Liver (tissue), 8 donors: ENCODE measurements at regions not wholly inside any gene's neighbourhood (a gene's known extent, or its start where the extent isn't known, plus 50 kb on each side); places are given as distances from the start of the nearest gene placed in this dataset.
"Not testable (repeated sequence)": the region's sequence is repeated elsewhere in the genome, so short reads cannot be mapped to it uniquely, and the experiment has no call there.

ENCODE experiments used
- DNase-seq: peaks from one replicate; pipeline ENCODE4 v3.0.0-alpha.2; 2017; ENCODE audit warnings: low spot score
- H3K27ac ChIP-seq, 2 donors: one replicate each; pipeline ENCODE4 v1.7.0; 2013; ENCODE audit warnings: inconsistent platforms in 2 of 2, low read length in 2 of 2, control low read depth in 1 of 2, low read depth in 1 of 2, mild to moderate bottlenecking in 1 of 2
- H3K27me3 ChIP-seq, 4 donors: one replicate each; pipeline versions ENCODE4 v1.6.1 to v1.7.0; 2013; ENCODE audit warnings: low read length in 3 of 4, inconsistent platforms in 1 of 4, mild to moderate bottlenecking in 1 of 4, moderate library complexity in 1 of 4; ENCODE audit not compliant: control insufficient read depth in 4 of 4, insufficient read depth in 4 of 4
- H3K36me3 ChIP-seq, 4 donors: one replicate each; pipeline versions ENCODE4 v1.6.1 to v1.7.0; 2013; ENCODE audit warnings: low read length in 3 of 4, mild to moderate bottlenecking in 3 of 4, low read depth in 1 of 4, moderate library complexity in 1 of 4; ENCODE audit not compliant: control insufficient read depth in 4 of 4, insufficient read depth in 3 of 4
- H3K4me1 ChIP-seq, 4 donors: one replicate each; pipeline versions ENCODE4 v1.6.1 to v1.7.0; 2013; ENCODE audit warnings: low read length in 3 of 4, mild to moderate bottlenecking in 3 of 4, moderate library complexity in 1 of 4; ENCODE audit not compliant: control insufficient read depth in 4 of 4, insufficient read depth in 4 of 4
- H3K4me3 ChIP-seq, 3 donors: one replicate each; pipeline versions ENCODE4 v1.6.1 to v1.7.0; 2013; ENCODE audit warnings: low read length in 3 of 3, control low read depth in 1 of 3, low read depth in 1 of 3, mild to moderate bottlenecking in 1 of 3
- H3K9ac ChIP-seq, 2 donors: one replicate each; pipeline ENCODE4 v1.7.0; 2013; ENCODE audit warnings: low read length in 2 of 2, mild to moderate bottlenecking in 2 of 2, moderate library complexity in 2 of 2, control low read depth in 1 of 2, low read depth in 1 of 2
- H3K9me3 ChIP-seq, 4 donors: one replicate each; pipeline versions ENCODE4 v1.6.1 to v1.7.0; 2013; ENCODE audit warnings: low read length in 3 of 4; ENCODE audit not compliant: control insufficient read depth in 4 of 4
- ATF3 ChIP-seq: IDR thresholded peaks from 2 replicates; pipeline ENCODE4 v1.6.1; 2016; ENCODE audit warnings: antibody characterized with exemption
- FOXA1 ChIP-seq: IDR thresholded peaks from 2 replicates; pipeline ENCODE4 v1.6.1; 2016; ENCODE audit warnings: antibody characterized with exemption
- HNF4A ChIP-seq, 2 donors: conservative IDR thresholded peaks; 2 replicates each; pipeline ENCODE4 v1.6.1; 2016; ENCODE audit warnings: antibody characterized with exemption in 2 of 2, mild to moderate bottlenecking in 2 of 2
- HNF4G ChIP-seq: IDR thresholded peaks from 2 replicates; pipeline ENCODE4 v1.6.1; 2016; ENCODE audit warnings: antibody characterized with exemption
- JUND ChIP-seq, 2 donors: IDR thresholded peaks; 2 replicates each; pipeline ENCODE4 v1.6.1; 2016; ENCODE audit warnings: antibody characterized with exemption in 2 of 2
- NR2F2 ChIP-seq: IDR thresholded peaks from 2 replicates; pipeline ENCODE4 v1.6.1; 2016; ENCODE audit warnings: antibody characterized with exemption
- RAD21 ChIP-seq, 2 donors: IDR thresholded peaks; 2 replicates each; pipeline ENCODE4 v1.6.1; 2016; ENCODE audit warnings: antibody characterized with exemption in 2 of 2, mild to moderate bottlenecking in 2 of 2
- REST ChIP-seq: IDR thresholded peaks from 2 replicates; pipeline ENCODE4 v1.6.1; 2016; ENCODE audit warnings: antibody characterized with exemption, mild to moderate bottlenecking
- RXRA ChIP-seq, 2 donors: IDR thresholded peaks; 2 replicates each; pipeline ENCODE4 v1.6.1; 2017 to 2018; ENCODE audit warnings: antibody characterized with exemption in 2 of 2, mild to moderate bottlenecking in 1 of 2
- SP1 ChIP-seq: IDR thresholded peaks from 2 replicates; pipeline ENCODE4 v1.6.1; 2018; ENCODE audit warnings: antibody characterized with exemption, mild to moderate bottlenecking
- WGBS: extraction: QIAGEN DNeasy Blood & Tissue Kit; methylation state at CpG from one replicate; pipeline ENCODE4 v1.1.7; 2013; 5-methylcytosine and 5-hydroxymethylcytosine counted together
- TF ChIP-seq, protein P1 (sequence below): fragments of 150-350 bp; IDR thresholded peaks from 2 replicates; pipeline ENCODE4 v1.5.1; 2017; ENCODE audit warnings: improper control_type of control experiment, low read depth, low read length; ENCODE audit not compliant: missing input control
- TF ChIP-seq, protein P2 (sequence below): IDR thresholded peaks from 2 replicates; pipeline ENCODE4 v1.6.1; 2016; ENCODE audit warnings: antibody characterized with exemption
- donor health status: healthy.
- donor health status: healthy.
- donor health status: healthy.
- donor health status: healthy.
- donor health status: healthy.

GRCh38 chr10:35979116-35979515 is 337.0 kb upstream of the FZD8 start:
- no peak overlapping the region for H3K9ac ChIP-seq
- H3K4me3 ChIP-seq = no peak overlapping the region
- WGBS = 77% methylated on average over 2 of the region's 2 CpGs
- DNase-seq = no peak
- TF ChIP-seq NR2F2 (no peak), JUND (IDR thresholded peaks at IDR 0.05) (no peak), FOXA1 (no peak), HNF4A (conservative IDR thresholded peaks at IDR 0.05) (no peak), ATF3 (no peak), RXRA (IDR thresholded peaks at IDR 0.05) (no peak), RAD21 (IDR thresholded peaks at IDR 0.05) (no peak), HNF4G (no peak), REST (no peak), SP1 (no peak)
- TF ChIP-seq, protein P1, sequence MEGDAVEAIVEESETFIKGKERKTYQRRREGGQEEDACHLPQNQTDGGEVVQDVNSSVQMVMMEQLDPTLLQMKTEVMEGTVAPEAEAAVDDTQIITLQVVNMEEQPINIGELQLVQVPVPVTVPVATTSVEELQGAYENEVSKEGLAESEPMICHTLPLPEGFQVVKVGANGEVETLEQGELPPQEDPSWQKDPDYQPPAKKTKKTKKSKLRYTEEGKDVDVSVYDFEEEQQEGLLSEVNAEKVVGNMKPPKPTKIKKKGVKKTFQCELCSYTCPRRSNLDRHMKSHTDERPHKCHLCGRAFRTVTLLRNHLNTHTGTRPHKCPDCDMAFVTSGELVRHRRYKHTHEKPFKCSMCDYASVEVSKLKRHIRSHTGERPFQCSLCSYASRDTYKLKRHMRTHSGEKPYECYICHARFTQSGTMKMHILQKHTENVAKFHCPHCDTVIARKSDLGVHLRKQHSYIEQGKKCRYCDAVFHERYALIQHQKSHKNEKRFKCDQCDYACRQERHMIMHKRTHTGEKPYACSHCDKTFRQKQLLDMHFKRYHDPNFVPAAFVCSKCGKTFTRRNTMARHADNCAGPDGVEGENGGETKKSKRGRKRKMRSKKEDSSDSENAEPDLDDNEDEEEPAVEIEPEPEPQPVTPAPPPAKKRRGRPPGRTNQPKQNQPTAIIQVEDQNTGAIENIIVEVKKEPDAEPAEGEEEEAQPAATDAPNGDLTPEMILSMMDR = no peak
- TF ChIP-seq, protein P2, sequence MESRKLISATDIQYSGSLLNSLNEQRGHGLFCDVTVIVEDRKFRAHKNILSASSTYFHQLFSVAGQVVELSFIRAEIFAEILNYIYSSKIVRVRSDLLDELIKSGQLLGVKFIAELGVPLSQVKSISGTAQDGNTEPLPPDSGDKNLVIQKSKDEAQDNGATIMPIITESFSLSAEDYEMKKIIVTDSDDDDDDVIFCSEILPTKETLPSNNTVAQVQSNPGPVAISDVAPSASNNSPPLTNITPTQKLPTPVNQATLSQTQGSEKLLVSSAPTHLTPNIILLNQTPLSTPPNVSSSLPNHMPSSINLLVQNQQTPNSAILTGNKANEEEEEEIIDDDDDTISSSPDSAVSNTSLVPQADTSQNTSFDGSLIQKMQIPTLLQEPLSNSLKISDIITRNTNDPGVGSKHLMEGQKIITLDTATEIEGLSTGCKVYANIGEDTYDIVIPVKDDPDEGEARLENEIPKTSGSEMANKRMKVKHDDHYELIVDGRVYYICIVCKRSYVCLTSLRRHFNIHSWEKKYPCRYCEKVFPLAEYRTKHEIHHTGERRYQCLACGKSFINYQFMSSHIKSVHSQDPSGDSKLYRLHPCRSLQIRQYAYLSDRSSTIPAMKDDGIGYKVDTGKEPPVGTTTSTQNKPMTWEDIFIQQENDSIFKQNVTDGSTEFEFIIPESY = no peak
- H3K27ac ChIP-seq = no peak overlapping the region
- no peaks in the 10 kb centered on the region for H3K9me3 ChIP-seq
- no peaks in the 10 kb centered on the region for H3K4me1 ChIP-seq
- H3K36me3 ChIP-seq = no peaks in the 10 kb centered on the region
- no peaks in the 10 kb centered on the region for H3K27me3 ChIP-seq

- WGBS = 60% methylated on average over 5 of the region's 5 CpGs
- H3K27me3 ChIP-seq, H3K9ac ChIP-seq, H3K4me1 ChIP-seq, H3K4me3 ChIP-seq, H3K36me3 ChIP-seq, H3K27ac ChIP-seq, DNase-seq, H3K9me3 ChIP-seq: not testable (repeated sequence)
Observed at GRCh38 chr10:35973912-35974591, 332.0 kb upstream of the FZD8 start.
